GM23338 (cell line): ENCODE measurements at regions not wholly inside any gene's neighbourhood (a gene's known extent, or its start where the extent isn't known, plus 50 kb on each side); places are given as distances from the start of the nearest gene placed in this dataset.

Experiments
- ATAC-seq: fragments of 200-7000 bp; cut with Tn5 transposase; 3 replicates; pipeline ENCODE4 v1.9.1; 2020
- DNase-seq: peaks from one replicate; pipeline ENCODE4 v3.0.0-alpha.2; 2015; ENCODE audit warnings: low spot score
- H2AFZ ChIP-seq: fragments of 200-600 bp; sonication (generic); 2 replicates; pipeline ENCODE4 v1.8.0; 2016; ENCODE audit warnings: antibody characterized with exemption, mild to moderate bottlenecking, moderate library complexity
- H3F3A ChIP-seq: fragments of 200-600 bp; sonication (generic); replicated peaks from 2 replicates; pipeline ENCODE4 v1.8.0; 2017; ENCODE audit warnings: antibody characterized with exemption, mixed run types, low read depth
- H3K27ac ChIP-seq: fragments of 200-600 bp; sonication (generic); 2 replicates; pipeline ENCODE4 v1.6.1; 2016; ENCODE audit warnings: low read depth
- H3K27me3 ChIP-seq: fragments of 200-600 bp; sonication (generic); 2 replicates; pipeline ENCODE4 v1.8.0; 2016; ENCODE audit warnings: mild to moderate bottlenecking, mixed run types, moderate library complexity; ENCODE audit not compliant: insufficient read depth
- H3K36me3 ChIP-seq: fragments of 200-600 bp; sonication (generic); 2 replicates; pipeline ENCODE4 v1.8.0; 2016; ENCODE audit warnings: mild to moderate bottlenecking; ENCODE audit not compliant: insufficient read depth
- H3K4me1 ChIP-seq: fragments of 200-600 bp; sonication (generic); 2 replicates; pipeline ENCODE4 v1.8.0; 2016; ENCODE audit warnings: mild to moderate bottlenecking, moderate library complexity; ENCODE audit not compliant: insufficient read depth
- H3K4me2 ChIP-seq: fragments of 200-600 bp; sonication (generic); 2 replicates; pipeline ENCODE4 v1.7.1; 2017; ENCODE audit warnings: mixed run types
- H3K4me3 ChIP-seq: fragments of 200-600 bp; sonication (generic); 2 replicates; pipeline ENCODE4 v1.6.1; 2016; ENCODE audit warnings: mixed run types
- H3K79me2 ChIP-seq: fragments of 200-600 bp; sonication (generic); replicated peaks from 2 replicates; pipeline ENCODE4 v1.8.0; 2017; ENCODE audit warnings: mild to moderate bottlenecking; ENCODE audit not compliant: insufficient read depth
- H3K9me2 ChIP-seq: fragments of 200-600 bp; sonication (generic); 2 replicates; pipeline ENCODE4 v1.8.0; 2017; ENCODE audit not compliant: insufficient read depth
- H4K20me1 ChIP-seq: fragments of 200-600 bp; sonication (generic); replicated peaks from 2 replicates; pipeline ENCODE4 v1.8.0; 2017; ENCODE audit warnings: mild to moderate bottlenecking; ENCODE audit not compliant: insufficient read depth
- H3K27ac Mint-ChIP-seq: 2 replicates; pipeline ENCODE4 v1.8.0; 2020; ENCODE audit warnings: inconsistent platforms, mild to moderate bottlenecking, moderate library complexity, mixed read lengths
- H3K27me3 Mint-ChIP-seq: 3 replicates; pipeline ENCODE4 v1.8.0; 2022; ENCODE audit warnings: low read depth, mild to moderate bottlenecking, moderate library complexity, mixed read lengths, inconsistent platforms; ENCODE audit not compliant: insufficient read depth, poor library complexity
- H3K36me3 Mint-ChIP-seq: 3 replicates; pipeline ENCODE4 v1.8.0; 2021; ENCODE audit warnings: low read depth, mild to moderate bottlenecking, inconsistent platforms, moderate library complexity, mixed read lengths
- H3K4me1 Mint-ChIP-seq: 3 replicates; pipeline ENCODE4 v1.8.0; 2020; ENCODE audit warnings: mild to moderate bottlenecking, inconsistent platforms, mixed read lengths
- H3K4me3 Mint-ChIP-seq: 3 replicates; pipeline ENCODE4 v1.8.0; 2021; ENCODE audit warnings: moderate library complexity, mild to moderate bottlenecking, inconsistent platforms, mixed read lengths
- H3K9me3 Mint-ChIP-seq: 3 replicates; pipeline ENCODE4 v1.8.0; 2020; ENCODE audit warnings: moderate library complexity, mild to moderate bottlenecking, inconsistent platforms, mixed read lengths
- EZH2phosphoT487 ChIP-seq: fragments of 200-600 bp; sonication (generic); IDR thresholded peaks from one replicate; pipeline ENCODE4 v1.8.1; 2018; ENCODE audit warnings: antibody characterized with exemption; ENCODE audit not compliant: unreplicated experiment
- NANOG ChIP-seq: IDR thresholded peaks from 2 replicates; pipeline ENCODE4 v1.6.1; 2016; ENCODE audit warnings: antibody characterized with exemption, borderline replicate concordance
- STAT1 ChIP-seq: IDR thresholded peaks from one replicate; pipeline ENCODE4 v1.6.1; 2016; ENCODE audit warnings: antibody characterized with exemption; ENCODE audit not compliant: unreplicated experiment
- ZNF114 ChIP-seq: fragments of 250-450 bp; sonication (Bioruptor Pico); IDR thresholded peaks from 2 replicates; pipeline ENCODE4 v1.5.0; 2020; ENCODE audit warnings: mild to moderate bottlenecking, moderate library complexity
- ZNF331 ChIP-seq: fragments of 250-450 bp; sonication (Bioruptor Pico); IDR thresholded peaks from 2 replicates; pipeline ENCODE4 v1.5.0; 2020; ENCODE audit warnings: low read depth, mild to moderate bottlenecking, moderate library complexity
- TF ChIP-seq, protein P1 (sequence below): fragments of 250-450 bp; sonication (Bioruptor Pico); IDR thresholded peaks from 2 replicates; pipeline ENCODE4 v1.5.0; 2020; ENCODE audit warnings: mild to moderate bottlenecking, moderate library complexity
- TF ChIP-seq, protein P2 (sequence below): IDR thresholded peaks from 2 replicates; pipeline ENCODE4 v1.6.1; 2016; ENCODE audit warnings: antibody characterized with exemption

DNA sequence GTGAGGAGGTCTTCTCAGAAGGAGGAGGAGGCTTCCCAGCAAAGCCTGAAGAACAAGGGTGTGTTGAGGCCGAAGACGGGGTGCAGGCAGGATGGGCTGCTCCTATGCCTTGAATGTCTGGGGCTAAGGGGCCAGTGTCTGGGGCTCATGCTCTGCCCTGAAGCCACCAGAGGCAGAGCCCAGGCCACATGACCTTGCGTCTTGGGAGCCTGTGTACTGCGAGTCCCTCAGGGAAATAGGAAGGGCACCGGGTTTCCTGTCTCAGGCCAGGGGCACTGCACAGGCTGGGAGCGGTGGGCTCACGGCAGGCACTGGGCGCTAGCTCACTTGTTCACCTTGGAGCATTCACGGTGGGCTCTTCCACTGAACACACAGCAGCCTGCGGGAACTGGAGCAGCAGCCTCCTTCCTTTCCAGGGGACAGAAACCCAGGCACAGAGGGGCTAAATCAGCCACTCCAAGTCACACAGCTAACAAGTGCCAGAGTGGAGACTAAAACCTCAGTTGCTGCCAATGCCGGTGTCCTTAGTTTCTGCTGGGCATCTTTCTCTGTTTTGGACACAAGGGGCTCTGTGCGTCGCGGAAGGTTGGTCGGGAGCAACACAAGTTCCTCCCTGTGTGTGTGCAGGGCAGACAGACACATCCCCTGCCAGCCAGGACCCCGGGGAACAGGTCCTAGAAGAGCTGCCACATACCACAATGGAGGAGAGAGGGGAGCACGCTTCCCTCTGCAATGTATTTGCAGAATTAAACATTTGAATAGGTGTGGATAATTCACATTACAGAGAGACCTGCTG lies 104.8 kb upstream of the C1orf174 start (continued):
- TF ChIP-seq, protein P1, sequence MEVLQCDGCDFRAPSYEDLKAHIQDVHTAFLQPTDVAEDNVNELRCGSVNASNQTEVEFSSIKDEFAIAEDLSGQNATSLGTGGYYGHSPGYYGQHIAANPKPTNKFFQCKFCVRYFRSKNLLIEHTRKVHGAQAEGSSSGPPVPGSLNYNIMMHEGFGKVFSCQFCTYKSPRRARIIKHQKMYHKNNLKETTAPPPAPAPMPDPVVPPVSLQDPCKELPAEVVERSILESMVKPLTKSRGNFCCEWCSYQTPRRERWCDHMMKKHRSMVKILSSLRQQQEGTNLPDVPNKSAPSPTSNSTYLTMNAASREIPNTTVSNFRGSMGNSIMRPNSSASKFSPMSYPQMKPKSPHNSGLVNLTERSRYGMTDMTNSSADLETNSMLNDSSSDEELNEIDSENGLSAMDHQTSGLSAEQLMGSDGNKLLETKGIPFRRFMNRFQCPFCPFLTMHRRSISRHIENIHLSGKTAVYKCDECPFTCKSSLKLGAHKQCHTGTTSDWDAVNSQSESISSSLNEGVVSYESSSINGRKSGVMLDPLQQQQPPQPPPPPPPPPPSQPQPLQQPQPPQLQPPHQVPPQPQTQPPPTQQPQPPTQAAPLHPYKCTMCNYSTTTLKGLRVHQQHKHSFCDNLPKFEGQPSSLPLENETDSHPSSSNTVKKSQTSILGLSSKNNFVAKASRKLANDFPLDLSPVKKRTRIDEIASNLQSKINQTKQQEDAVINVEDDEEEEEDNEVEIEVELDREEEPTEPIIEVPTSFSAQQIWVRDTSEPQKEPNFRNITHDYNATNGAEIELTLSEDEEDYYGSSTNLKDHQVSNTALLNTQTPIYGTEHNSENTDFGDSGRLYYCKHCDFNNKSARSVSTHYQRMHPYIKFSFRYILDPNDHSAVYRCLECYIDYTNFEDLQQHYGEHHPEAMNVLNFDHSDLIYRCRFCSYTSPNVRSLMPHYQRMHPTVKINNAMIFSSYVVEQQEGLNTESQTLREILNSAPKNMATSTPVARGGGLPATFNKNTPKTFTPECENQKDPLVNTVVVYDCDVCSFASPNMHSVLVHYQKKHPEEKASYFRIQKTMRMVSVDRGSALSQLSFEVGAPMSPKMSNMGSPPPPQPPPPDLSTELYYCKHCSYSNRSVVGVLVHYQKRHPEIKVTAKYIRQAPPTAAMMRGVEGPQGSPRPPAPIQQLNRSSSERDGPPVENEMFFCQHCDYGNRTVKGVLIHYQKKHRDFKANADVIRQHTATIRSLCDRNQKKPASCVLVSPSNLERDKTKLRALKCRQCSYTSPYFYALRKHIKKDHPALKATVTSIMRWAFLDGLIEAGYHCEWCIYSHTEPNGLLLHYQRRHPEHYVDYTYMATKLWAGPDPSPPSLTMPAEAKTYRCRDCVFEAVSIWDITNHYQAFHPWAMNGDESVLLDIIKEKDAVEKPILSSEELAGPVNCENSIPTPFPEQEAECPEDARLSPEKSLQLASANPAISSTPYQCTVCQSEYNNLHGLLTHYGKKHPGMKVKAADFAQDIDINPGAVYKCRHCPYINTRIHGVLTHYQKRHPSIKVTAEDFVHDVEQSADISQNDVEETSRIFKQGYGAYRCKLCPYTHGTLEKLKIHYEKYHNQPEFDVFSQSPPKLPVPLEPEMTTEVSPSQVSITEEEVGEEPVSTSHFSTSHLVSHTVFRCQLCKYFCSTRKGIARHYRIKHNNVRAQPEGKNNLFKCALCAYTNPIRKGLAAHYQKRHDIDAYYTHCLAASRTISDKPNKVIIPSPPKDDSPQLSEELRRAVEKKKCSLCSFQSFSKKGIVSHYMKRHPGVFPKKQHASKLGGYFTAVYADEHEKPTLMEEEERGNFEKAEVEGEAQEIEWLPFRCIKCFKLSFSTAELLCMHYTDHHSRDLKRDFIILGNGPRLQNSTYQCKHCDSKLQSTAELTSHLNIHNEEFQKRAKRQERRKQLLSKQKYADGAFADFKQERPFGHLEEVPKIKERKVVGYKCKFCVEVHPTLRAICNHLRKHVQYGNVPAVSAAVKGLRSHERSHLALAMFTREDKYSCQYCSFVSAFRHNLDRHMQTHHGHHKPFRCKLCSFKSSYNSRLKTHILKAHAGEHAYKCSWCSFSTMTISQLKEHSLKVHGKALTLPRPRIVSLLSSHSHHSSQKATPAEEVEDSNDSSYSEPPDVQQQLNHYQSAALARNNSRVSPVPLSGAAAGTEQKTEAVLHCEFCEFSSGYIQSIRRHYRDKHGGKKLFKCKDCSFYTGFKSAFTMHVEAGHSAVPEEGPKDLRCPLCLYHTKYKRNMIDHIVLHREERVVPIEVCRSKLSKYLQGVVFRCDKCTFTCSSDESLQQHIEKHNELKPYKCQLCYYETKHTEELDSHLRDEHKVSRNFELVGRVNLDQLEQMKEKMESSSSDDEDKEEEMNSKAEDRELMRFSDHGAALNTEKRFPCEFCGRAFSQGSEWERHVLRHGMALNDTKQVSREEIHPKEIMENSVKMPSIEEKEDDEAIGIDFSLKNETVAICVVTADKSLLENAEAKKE (CRISPR knock-in tag): no peak
- TF ChIP-seq STAT1: no peak

DNA sequence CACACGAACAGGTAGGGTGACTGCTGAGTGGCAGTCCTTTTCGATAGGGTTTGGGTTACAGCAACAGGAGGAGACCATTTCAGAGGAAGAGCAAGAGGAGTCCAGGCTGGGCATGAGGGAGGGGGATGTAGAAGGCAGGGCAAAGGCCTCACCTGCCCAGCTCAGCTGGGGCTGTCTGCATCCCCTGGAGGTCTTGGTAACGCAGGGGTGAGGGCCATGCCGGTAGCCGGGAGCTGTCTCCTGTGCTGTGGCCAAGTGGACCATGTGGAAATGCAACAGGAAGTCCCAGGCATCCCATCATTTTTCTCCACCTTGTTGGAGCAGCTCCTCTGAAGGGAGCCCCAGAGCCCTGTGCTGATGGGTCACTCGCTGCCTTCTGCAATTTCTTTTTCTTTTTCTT lies 105.4 kb upstream of the C1orf174 start:
- H2AFZ ChIP-seq: no peak overlapping the region
- Mint-ChIP-seq H3K36me3 (peaks cover 14% of the 10 kb centered on the region; the same call in 2 of the 3 replicates), H3K27me3 (peaks cover 14% of the 10 kb centered on the region), H3K4me3 (no peak overlapping the region), H3K9me3 (peaks cover 91% of the 10 kb centered on the region), H3K4me1 (no peaks in the 10 kb centered on the region), H3K27ac (no peak overlapping the region)
- H3F3A ChIP-seq: no peaks in the 10 kb centered on the region
- ATAC-seq (no peak), DNase-seq (no peak)
- H3K4me1 ChIP-seq: no peaks in the 10 kb centered on the region
- no peak overlapping the region for H3K4me2 ChIP-seq
- H3K36me3 ChIP-seq: no peaks in the 10 kb centered on the region
- H4K20me1 ChIP-seq: no peaks in the 10 kb centered on the region
- H3K79me2 ChIP-seq: no peaks in the 10 kb centered on the region
- H3K4me3 ChIP-seq: no peak overlapping the region
- H3K27ac ChIP-seq: no peak overlapping the region
- H3K9me2 ChIP-seq: no peaks in the 10 kb centered on the region
- H3K27me3 ChIP-seq: no peaks in the 10 kb centered on the region
- TF ChIP-seq ZNF331: no peak
- no peak for TF ChIP-seq EZH2phosphoT487
- TF ChIP-seq NANOG: no peak
- TF ChIP-seq ZNF114 (CRISPR knock-in tag): no peak
- TF ChIP-seq, protein P1 (CRISPR knock-in tag): no peak
- TF ChIP-seq, protein P2, sequence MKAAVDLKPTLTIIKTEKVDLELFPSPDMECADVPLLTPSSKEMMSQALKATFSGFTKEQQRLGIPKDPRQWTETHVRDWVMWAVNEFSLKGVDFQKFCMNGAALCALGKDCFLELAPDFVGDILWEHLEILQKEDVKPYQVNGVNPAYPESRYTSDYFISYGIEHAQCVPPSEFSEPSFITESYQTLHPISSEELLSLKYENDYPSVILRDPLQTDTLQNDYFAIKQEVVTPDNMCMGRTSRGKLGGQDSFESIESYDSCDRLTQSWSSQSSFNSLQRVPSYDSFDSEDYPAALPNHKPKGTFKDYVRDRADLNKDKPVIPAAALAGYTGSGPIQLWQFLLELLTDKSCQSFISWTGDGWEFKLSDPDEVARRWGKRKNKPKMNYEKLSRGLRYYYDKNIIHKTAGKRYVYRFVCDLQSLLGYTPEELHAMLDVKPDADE: no peak
